Ishikawa (cell line): ENCODE measurements at regions not wholly inside any gene's neighbourhood (a gene's known extent, or its start where the extent isn't known, plus 50 kb on each side); places are given as distances from the start of the nearest gene placed in this dataset.

Source experiments
- TAF1 ChIP-seq: IDR thresholded peaks from 2 replicates; pipeline ENCODE4 v1.6.1; 2012; ENCODE audit warnings: low read depth, mild to moderate bottlenecking
- TCF12 ChIP-seq: IDR thresholded peaks from 2 replicates; pipeline ENCODE4 v1.6.1; 2012; ENCODE audit warnings: low read depth

DNA sequence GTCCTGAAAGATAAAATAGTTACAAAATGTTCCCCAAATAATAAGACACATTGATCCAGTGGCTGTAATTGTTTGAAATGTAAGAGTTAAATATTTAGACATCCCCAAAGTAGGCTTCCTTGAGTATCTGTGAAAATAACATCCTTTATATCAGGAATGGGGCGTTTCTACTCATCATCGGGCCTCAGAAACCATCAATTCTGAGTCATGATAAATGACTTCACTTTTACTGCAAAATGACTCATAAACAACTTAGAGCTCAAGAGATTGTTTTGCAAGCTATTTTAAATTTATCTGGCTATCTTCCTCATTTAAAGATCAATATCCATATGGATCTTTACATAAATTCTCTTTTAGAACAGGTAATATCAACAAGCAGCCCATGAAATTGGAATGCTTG is 369.4 kb upstream of the CNKSR2 start:
- TF ChIP-seq TAF1: no peak
- TF ChIP-seq TCF12: no peak
